ENCODE measurements at regions not wholly inside any gene's neighbourhood (a gene's known extent, or its start where the extent isn't known, plus 50 kb on each side); places are given as distances from the start of the nearest gene placed in this dataset.

DNA sequence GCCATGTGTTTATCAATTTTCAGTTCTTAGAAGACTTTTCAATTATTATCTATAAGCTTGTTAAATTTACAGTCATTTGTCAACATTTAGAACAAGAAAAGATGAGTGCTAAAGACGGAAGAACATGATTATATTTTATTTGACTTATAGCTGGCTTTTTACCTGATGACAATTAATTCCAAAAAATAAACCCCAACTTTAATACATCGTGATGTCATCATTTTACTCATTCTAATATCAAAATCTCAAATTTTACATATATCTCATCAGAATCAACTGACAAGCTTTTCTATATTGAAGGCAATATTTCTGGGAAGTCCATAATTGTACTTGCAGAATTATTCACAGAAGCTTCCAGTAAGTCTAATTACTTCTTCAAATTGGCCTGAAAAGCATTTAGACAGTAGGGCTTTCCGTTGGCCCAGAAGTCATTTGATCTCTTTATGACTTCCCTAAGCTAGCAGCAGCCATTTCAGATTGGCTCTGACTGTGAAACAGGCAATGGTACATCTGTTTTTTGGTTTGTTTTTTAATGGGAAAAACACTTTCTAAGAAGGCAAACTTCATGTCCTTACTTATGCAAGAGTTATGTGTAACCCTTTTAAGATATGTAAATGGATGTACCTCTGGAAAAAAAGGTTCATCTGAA, 234.7 kb upstream of the PLSCR5 start:
- Histone ChIP-seq H3K4me2 (ENCODE audit: low read depth, low read length, poor library complexity, severe bottlenecking) (no peak overlapping the region), H3K4me3 (ENCODE audit: low read length, poor library complexity, severe bottlenecking) (no peak overlapping the region), H3K79me2 (ENCODE audit: insufficient read depth, low read length) (no peaks in the 10 kb centered on the region), H3K36me3 (ENCODE audit: insufficient read depth, low read length) (no peaks in the 10 kb centered on the region), H4K20me1 (ENCODE audit: insufficient read depth, low read length, poor library complexity, severe bottlenecking) (no peaks in the 10 kb centered on the region), H3K27me3 (ENCODE audit: insufficient read depth, low read length, poor library complexity, severe bottlenecking) (no peaks in the 10 kb centered on the region), H3K9me3 (ENCODE audit: insufficient read depth, low read depth, low read length) (no peaks in the 10 kb centered on the region), H3K4me1 (ENCODE audit: insufficient read depth, low read length, poor library complexity, severe bottlenecking) (no peaks in the 10 kb centered on the region), H2AFZ (ENCODE audit: low read length) (0 out of 2 replicates have a peak overlapping the region, but pooled peaks have one; percentile 36), H3K9me2 (replicated peaks; ENCODE audit: low read depth, low read length) (no peaks in the 10 kb centered on the region), H3F3A (ENCODE audit: low read depth) (no peaks in the 10 kb centered on the region), H3K9ac (ENCODE audit: low read depth, low read length, poor library complexity, severe bottlenecking) (no peak overlapping the region)
- no peak for TF ChIP-seq EZH2phosphoT487 (IDR thresholded peaks at IDR 0.05; ENCODE audit: borderline replicate concordance)
- TF ChIP-seq, protein P1, sequence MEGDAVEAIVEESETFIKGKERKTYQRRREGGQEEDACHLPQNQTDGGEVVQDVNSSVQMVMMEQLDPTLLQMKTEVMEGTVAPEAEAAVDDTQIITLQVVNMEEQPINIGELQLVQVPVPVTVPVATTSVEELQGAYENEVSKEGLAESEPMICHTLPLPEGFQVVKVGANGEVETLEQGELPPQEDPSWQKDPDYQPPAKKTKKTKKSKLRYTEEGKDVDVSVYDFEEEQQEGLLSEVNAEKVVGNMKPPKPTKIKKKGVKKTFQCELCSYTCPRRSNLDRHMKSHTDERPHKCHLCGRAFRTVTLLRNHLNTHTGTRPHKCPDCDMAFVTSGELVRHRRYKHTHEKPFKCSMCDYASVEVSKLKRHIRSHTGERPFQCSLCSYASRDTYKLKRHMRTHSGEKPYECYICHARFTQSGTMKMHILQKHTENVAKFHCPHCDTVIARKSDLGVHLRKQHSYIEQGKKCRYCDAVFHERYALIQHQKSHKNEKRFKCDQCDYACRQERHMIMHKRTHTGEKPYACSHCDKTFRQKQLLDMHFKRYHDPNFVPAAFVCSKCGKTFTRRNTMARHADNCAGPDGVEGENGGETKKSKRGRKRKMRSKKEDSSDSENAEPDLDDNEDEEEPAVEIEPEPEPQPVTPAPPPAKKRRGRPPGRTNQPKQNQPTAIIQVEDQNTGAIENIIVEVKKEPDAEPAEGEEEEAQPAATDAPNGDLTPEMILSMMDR (conservative IDR thresholded peaks at IDR 0.05; ENCODE audit: low read length), result no peak

DNA sequence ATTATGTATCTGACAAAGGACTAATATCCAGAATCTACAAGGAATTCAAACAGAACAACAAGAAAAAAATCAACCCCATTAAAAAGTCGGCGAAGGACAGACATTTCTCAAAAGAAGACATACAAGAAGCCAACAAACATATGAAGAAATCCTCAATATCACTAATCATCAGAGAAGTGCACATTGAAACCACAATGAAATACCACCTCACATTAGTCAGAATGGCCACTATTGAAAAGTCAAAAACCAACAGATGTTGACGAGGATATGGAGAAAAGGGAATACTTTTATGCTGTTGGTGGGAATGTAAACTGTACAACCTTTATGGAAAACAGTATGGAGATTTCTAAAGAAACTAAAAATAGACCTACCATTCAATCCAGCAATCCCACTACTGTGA, 233.1 kb upstream of the PLSCR5 start:
- H3K36me3 ChIP-seq (ENCODE audit: insufficient read depth, low read length), result no peaks in the 10 kb centered on the region
- no peak overlapping the region for H2AFZ ChIP-seq (ENCODE audit: low read length)
- no peak for TF ChIP-seq EZH2phosphoT487 (IDR thresholded peaks at IDR 0.05; ENCODE audit: borderline replicate concordance)
- TF ChIP-seq, protein P1 (conservative IDR thresholded peaks at IDR 0.05; ENCODE audit: low read length), result no peak
- no peaks in the 10 kb centered on the region for H3K9me2 ChIP-seq (replicated peaks; ENCODE audit: low read depth, low read length)
- H3F3A ChIP-seq (ENCODE audit: low read depth), result no peaks in the 10 kb centered on the region
- no peak overlapping the region for H3K4me3 ChIP-seq (ENCODE audit: low read length, poor library complexity, severe bottlenecking)
- no peak overlapping the region for H3K9ac ChIP-seq (ENCODE audit: low read depth, low read length, poor library complexity, severe bottlenecking)
- H3K4me1 ChIP-seq (ENCODE audit: insufficient read depth, low read length, poor library complexity, severe bottlenecking), result no peaks in the 10 kb centered on the region
- no peaks in the 10 kb centered on the region for H4K20me1 ChIP-seq (ENCODE audit: insufficient read depth, low read length, poor library complexity, severe bottlenecking)
- no peaks in the 10 kb centered on the region for H3K9me3 ChIP-seq (ENCODE audit: insufficient read depth, low read depth, low read length)
- no peaks in the 10 kb centered on the region for H3K79me2 ChIP-seq (ENCODE audit: insufficient read depth, low read length)
- no peak overlapping the region for H3K4me2 ChIP-seq (ENCODE audit: low read depth, low read length, poor library complexity, severe bottlenecking)
- no peaks in the 10 kb centered on the region for H3K27me3 ChIP-seq (ENCODE audit: insufficient read depth, low read length, poor library complexity, severe bottlenecking)

DNA sequence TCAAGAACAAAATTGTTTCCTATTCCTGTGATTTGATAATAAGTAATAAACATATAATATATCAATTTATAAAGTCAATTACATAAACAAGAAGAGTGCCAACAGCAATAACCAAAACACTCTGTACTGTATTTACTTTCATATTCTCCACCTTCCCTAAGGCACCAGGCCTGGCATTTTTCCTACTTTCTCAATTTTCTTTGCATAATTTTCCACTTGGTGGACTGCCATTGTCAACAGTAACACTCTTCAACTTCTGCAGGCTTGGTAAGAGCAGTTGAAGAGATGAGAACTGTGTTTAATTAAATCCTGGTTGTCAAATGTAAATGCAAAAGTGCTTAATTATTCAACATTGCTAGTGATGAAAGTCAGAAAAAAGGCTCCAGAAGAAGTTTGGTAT, 229.8 kb upstream of the PLSCR5 start:
- no peaks in the 10 kb centered on the region for H3K36me3 ChIP-seq (ENCODE audit: insufficient read depth, low read length)
- H3K9me3 ChIP-seq (ENCODE audit: insufficient read depth, low read depth, low read length), result no peaks in the 10 kb centered on the region
- no peaks in the 10 kb centered on the region for H4K20me1 ChIP-seq (ENCODE audit: insufficient read depth, low read length, poor library complexity, severe bottlenecking)
- no peak overlapping the region for H3K4me3 ChIP-seq (ENCODE audit: low read length, poor library complexity, severe bottlenecking)
- H3K9me2 ChIP-seq (replicated peaks; ENCODE audit: low read depth, low read length), result no peaks in the 10 kb centered on the region
- no peak overlapping the region for H2AFZ ChIP-seq (ENCODE audit: low read length)
- H3K79me2 ChIP-seq (ENCODE audit: insufficient read depth, low read length), result no peaks in the 10 kb centered on the region
- H3K27me3 ChIP-seq (ENCODE audit: insufficient read depth, low read length, poor library complexity, severe bottlenecking), result no peaks in the 10 kb centered on the region
- TF ChIP-seq, protein P1 (conservative IDR thresholded peaks at IDR 0.05; ENCODE audit: low read length), result no peak
- TF ChIP-seq EZH2phosphoT487 (IDR thresholded peaks at IDR 0.05; ENCODE audit: borderline replicate concordance), result no peak
- H3F3A ChIP-seq (ENCODE audit: low read depth), result no peaks in the 10 kb centered on the region
- no peak overlapping the region for H3K4me2 ChIP-seq (ENCODE audit: low read depth, low read length, poor library complexity, severe bottlenecking)
- H3K4me1 ChIP-seq (ENCODE audit: insufficient read depth, low read length, poor library complexity, severe bottlenecking), result no peaks in the 10 kb centered on the region
- no peak overlapping the region for H3K9ac ChIP-seq (ENCODE audit: low read depth, low read length, poor library complexity, severe bottlenecking)
